GM21360 (cell line): ENCODE measurements at regions not wholly inside any gene's neighbourhood (a gene's known extent, or its start where the extent isn't known, plus 50 kb on each side); places are given as distances from the start of the nearest gene placed in this dataset.

Experiments
- ATAC-seq: cut with Tn5 transposase; IDR thresholded peaks from one replicate; pipeline ENCODE4 v1.9.1; 2021; ENCODE audit warnings: mild to moderate bottlenecking, moderate library complexity; ENCODE audit not compliant: unreplicated experiment

DNA sequence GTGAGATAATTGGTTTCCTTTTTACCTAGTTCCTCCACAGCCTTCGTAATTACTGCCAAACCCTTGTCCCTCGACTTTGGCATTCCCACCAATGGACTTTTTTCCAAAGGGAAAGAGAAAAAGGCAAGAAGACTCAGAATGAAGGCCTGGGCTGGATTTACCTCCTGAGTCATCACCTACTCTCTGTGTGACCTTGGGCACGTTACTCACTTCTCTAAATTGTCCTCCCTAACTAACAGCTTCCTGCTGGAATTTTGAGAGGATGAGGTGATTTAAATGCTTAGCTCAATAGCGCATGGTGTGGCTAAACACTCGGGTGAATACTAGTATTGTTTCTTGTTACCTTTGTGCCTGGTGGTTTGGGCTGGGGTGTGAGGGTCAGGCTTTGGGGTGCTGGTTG lies 146.6 kb downstream of the DHX35 start:
- no peak for ATAC-seq

DNA sequence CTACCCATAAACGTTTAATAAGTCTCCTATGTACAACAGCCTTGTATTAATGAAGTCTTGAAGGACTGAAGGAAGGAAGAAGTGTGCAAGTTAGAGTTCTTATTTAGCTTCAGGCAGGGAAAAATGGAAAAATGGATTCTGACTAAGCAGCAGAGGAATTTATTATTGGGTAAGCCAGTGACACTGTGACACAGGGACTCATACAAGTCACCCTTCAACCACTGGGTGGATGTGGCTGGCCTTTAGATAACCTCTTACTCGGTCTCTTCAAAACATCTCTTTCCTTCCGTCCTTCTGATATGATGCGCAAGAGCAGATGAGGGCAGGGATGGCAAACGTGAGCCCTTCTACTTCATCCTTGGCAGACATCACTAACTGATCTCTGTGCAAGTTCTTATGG lies 145.6 kb downstream of the DHX35 start:
- ATAC-seq: no peak

DNA sequence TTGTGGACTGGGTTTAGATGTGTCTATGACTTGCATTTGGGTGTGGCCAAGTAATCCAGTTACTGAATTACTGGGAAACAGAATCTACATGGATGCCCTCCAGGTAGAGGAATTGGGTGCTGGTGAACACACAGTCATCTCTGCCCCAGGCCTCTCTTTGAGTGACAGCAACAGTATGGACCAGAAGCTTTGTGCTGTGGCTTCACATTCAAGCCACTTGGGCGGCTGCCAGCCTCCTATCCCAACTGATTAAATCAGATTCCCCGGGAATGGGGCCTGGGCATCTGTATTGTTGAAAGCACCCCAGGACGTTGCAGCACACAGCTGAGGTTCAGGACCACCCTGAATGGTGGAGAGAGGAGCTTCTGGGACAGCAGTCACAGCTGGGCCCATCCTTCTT lies 144.6 kb downstream of the DHX35 start:
- no peak for ATAC-seq

DNA sequence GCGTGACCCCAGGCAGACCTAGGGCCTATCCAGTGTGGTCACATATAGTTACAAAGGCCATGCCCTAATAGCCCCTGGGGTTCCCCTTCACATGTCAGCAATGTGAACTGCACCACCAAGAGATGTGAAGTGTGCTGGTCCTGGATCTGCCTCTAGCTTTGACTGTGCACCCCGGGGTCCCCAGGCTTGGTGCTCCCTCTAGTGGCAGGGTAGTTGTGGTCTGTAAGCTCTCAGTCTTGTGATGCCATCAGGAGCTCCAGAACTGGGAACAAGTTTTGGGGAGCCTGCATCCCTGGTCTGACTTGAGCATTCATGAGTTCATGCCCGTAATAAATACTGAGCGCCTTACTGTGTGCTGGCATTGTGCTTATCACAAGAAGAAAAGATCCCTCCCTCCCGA lies 143.4 kb downstream of the DHX35 start:
- no peak for ATAC-seq

DNA sequence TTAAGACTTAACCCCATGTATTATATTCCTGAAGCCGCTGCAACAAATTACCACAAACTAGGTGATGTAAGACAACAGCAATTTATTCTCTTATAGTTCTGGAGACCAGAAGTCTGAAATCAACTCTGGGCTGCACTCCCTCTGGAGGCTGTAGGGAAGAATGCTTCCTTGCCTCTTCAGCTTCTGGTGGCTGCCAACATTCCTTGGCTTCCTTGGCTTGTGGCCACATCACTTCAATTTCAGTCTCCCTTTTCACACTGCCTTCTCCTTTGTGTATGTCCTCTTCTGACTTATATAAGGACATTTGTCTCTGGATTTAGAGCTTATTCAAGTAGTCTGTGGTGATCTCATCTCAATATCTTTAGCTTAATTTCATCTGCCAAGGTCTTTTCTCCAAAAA lies 141.6 kb downstream of the DHX35 start:
- no peak for ATAC-seq

DNA sequence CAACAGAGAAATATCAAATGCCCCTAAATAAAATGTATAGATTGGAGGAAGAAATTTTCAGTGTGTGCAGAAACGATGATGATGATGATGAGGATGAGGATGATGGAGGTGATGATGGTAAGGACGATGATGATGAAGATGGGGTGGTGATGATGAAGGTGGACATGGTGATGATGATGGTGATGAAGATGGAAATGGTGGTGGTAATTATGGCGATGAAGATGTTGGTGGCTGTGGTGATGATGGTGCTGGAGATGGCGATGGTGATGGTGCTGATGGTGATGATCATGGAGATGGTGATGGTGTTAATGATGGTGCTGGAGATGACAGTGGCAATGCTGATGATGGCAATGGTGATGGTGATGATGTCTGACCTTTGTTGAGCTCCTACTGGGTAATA lies 141.2 kb downstream of the DHX35 start:
- ATAC-seq: no peak

DNA sequence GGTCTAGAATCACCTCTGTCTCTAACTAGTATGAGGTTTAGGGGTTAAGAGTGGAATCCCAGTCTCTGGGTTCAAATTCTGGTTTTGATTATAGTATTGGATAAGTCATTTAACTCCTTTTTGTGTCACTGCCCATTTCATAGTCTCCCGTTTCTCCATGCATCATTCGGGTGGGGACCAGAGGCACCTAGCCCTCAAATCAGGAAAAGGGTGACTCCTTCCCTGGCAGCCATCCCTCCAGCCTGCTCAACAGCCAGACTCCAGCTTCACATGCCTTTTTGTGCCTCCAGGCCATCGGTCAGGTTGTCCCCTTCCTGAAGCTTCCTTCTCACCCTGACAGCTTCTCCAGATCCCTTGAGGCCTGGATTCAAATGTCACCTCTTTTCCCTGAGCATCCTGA lies 139.8 kb downstream of the DHX35 start:
- ATAC-seq: no peak

DNA sequence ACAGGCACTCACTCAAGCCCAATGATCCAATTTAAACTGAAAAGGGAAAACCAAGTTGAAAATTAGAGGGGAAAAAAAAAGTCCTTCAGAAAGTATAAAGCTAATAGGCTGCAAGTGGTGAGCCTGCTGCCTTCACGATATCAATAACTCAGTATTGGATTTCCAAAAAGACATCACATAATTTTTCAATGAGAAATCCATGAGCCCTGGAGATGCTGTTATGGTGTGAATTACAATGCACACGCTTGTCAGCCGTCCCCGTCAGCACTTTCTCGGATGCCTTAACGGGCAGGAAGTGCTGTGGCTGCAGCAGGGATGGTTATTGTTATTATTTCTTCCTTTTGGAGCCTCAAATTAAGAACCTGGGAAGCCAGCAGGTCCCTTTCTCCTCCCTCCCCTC lies 138.5 kb downstream of the DHX35 start:
- no peak for ATAC-seq

DNA sequence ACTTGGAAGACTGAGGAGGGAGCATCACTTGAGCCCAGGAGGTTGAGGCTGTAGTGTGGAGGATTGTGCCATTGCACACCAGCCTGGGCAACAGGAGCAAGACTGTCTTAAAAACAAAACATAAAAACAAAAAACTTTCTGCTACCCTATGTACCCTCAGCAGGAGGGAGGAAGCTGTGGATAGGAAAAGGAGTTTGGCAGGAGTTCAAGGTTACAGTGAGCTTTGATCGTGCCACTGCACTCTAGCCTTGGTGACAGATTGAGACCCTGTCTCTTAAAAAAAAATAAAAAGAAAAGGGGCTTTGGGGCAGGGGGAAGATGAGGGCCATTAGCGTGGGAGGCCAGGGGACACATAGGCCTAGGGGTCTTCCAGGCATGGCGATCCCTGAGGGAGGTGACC lies 135.7 kb downstream of the DHX35 start:
- ATAC-seq: no peak

DNA sequence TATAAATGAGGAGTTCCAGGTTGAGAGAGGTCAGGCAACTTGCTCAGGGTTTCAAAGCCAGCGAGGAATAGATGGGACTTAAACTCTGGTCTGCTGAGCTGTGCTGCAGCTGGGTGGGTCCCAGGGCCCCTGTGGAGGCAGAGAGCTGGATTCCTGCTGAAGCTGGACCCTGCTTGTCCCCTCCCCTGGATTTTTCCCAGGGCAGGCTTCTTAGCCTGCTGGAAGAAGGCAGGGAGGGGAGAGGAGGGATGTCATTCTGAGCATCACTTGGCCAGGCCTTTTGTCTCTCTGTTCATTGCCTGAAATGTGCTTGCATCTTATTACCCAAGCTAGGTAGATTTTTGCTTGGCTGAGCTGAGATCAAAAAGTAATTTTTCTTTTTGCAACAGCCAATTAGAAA lies 133.7 kb downstream of the DHX35 start:
- no peak for ATAC-seq

DNA sequence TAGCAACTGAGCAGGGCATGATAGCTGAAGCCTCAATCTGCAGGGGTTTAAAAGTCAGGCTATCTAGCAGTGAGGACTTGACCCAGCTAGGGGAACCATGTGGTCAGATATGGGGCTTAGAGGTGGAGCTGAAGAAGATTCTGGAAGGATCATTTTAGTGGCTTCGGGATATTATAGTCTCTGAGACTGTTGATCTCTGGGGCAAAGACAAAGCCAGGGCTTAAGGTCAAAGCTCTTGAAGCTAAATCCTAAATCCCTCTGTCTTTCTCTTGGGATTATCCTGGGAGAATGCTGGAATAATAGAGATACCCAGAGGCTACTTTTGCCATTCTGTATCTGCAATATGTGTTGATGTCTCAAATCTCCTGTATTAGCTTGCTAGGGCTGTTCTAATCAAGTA lies 132.2 kb downstream of the DHX35 start:
- no peak for ATAC-seq

DNA sequence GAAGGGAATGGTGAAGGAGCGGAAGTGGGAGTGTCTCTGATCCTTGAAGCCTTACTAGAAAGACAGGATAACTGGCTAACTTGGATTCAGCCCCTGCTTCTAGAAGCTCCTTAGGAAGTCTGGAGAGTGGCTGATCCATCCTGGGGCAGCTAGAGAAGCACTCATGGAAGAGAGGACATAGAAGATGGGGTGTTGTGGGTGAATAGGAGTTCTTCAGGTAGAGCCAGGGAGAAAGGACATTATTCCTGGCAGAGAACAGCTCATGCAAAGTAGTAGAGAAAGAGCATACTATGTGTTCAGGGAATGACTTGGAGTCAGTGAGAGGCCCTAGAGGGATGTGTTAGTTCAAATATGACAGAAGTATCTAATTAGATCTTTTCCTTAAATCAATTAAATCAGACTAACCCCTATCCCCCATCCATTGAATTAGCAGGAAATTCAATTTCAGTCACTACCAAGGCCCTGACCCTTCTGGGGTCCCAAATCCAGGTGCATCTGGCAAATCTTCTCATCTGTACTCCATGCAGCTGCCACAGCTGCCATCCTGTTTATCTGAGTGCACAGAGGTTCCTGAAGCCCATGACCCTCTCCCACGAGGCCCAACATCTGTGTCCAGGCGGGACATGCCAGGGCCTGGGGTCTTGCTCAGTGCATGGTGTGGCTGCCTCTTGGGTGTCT lies 130.7 kb downstream of the DHX35 start:
- no peak for ATAC-seq

DNA sequence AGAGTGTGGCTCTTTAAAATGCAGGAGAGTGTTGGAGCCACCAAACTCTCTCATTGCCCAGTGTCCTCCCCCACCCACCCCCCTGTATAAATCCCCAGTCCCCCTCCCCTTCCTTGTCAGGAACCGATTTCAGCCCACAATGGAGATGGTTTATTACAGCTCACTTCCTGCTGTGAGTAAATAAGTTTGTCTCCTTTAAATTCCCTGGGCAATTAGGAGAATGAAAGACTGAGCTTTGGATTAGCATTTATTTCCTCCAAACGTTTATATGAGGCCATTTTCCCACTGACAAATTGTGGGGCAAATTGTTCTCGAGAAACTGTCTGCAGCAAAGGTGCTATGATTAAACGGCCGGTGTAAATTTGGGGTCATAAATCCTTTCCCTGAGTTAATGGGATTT lies 128.8 kb downstream of the DHX35 start:
- no peak for ATAC-seq

DNA sequence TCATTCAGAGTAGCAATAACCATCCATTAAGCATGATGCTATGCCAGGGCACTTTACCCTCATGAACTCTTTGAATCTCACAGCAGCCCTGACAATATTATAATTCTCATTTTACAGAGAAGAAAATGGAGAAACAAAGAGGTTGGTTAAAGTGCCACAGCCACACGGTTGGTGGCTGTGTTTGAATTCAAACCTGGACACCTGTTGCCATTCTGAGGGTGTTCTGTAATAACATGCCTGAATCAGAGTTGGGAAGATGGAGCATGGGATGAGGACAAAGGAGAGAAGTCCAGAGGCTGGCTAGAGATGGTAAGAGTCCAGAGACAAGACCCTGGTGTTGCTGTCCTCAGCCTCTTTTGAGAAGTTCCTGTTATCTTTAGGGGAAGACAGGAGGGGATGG lies 127.7 kb downstream of the DHX35 start:
- no peak for ATAC-seq
